Memory B cell (primary cell): ENCODE measurements at regions not wholly inside any gene's neighbourhood (a gene's known extent, or its start where the extent isn't known, plus 50 kb on each side); places are given as distances from the start of the nearest gene placed in this dataset.

Experiments used
- ATAC-seq: fragments of 150-1000 bp; cut with Tn5 transposase; 2 replicates; pipeline ENCODE4 v1.10.0; 2021; ENCODE audit warnings: low read depth, mild to moderate bottlenecking, moderate library complexity
- DNase-seq, 2 donors: peaks; one replicate each; pipeline ENCODE4 v3.0.0; 2022; ENCODE audit warnings: low spot score in 2 of 2
- H3K27ac Mint-ChIP-seq: one replicate; pipeline ENCODE4 v1.8.0; 2022; ENCODE audit warnings: mild to moderate bottlenecking, moderate library complexity, mixed read lengths
- H3K27me3 Mint-ChIP-seq: one replicate; pipeline ENCODE4 v1.8.0; 2022; ENCODE audit warnings: mixed read lengths
- H3K36me3 Mint-ChIP-seq: one replicate; pipeline ENCODE4 v1.8.0; 2022; ENCODE audit warnings: mild to moderate bottlenecking, mixed read lengths
- H3K4me1 Mint-ChIP-seq: one replicate; pipeline ENCODE4 v1.8.0; 2022; ENCODE audit warnings: mixed read lengths
- H3K4me3 Mint-ChIP-seq: one replicate; pipeline ENCODE4 v1.8.0; 2022; ENCODE audit warnings: mild to moderate bottlenecking, moderate library complexity, mixed read lengths
- H3K9me3 Mint-ChIP-seq: one replicate; pipeline ENCODE4 v1.8.0; 2022; ENCODE audit warnings: mixed read lengths

DNA sequence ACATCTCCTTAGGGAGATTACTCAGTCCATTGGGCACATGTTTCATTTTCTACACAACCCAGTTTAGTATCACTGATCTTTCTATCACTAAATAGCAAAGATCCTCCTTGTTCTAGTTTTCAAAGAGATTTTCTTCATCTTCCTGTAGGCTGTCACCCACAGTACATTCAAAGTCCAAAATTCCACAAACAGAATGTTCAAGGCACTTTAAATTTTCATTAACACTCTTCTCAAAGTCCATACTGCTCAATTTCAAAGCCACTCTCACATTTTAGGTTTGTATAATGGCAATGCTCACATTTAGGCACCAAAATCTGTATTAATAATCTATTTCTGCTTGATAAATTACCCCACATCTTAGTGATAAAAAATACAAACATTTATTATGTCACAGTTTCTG lies 152.8 kb downstream of the FSIP2 start:
- H3K36me3 Mint-ChIP-seq: no peaks in the 10 kb centered on the region
- no peaks in the 10 kb centered on the region for H3K9me3 Mint-ChIP-seq
- no peaks in the 10 kb centered on the region for H3K4me1 Mint-ChIP-seq
- ATAC-seq (no peak), DNase-seq (no peak)
- H3K4me3 Mint-ChIP-seq: no peak overlapping the region
- H3K27ac Mint-ChIP-seq: no peak overlapping the region
- H3K27me3 Mint-ChIP-seq: no peaks in the 10 kb centered on the region

DNA sequence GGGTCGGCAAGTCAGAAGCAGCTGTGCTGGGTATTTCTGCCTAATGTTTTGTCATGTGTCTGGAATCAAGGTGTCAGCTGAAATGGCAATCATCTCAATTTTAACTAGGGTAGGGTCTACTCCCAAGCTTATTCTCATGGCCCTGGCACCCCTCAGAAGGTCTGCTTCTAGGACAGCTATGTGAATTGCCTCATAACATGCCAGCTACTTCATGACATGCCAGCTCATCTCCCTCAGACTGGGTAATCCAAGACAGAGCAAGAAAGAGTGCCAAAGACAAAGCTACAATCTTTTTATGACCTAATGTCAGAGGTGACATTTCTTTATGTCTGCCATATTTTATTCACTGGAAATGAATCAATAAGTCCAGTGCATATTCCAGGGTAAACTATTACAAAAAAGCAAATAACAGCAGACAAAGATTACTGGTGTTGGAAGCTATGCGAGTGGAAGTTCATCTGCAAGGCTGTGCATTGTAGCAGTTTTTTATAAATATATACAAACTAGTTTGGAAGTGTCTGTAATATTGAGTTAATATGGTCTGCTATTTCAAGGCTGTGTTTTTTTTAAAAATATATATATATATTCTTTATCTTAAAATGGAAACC lies 153.3 kb downstream of the FSIP2 start:
- no peak overlapping the region for H3K4me3 Mint-ChIP-seq
- ATAC-seq: no peak
- H3K27me3 Mint-ChIP-seq: no peaks in the 10 kb centered on the region
- no peak for DNase-seq
- H3K9me3 Mint-ChIP-seq: no peaks in the 10 kb centered on the region
- no peak overlapping the region for H3K27ac Mint-ChIP-seq
- H3K4me1 Mint-ChIP-seq: no peaks in the 10 kb centered on the region
- no peaks in the 10 kb centered on the region for H3K36me3 Mint-ChIP-seq

DNA sequence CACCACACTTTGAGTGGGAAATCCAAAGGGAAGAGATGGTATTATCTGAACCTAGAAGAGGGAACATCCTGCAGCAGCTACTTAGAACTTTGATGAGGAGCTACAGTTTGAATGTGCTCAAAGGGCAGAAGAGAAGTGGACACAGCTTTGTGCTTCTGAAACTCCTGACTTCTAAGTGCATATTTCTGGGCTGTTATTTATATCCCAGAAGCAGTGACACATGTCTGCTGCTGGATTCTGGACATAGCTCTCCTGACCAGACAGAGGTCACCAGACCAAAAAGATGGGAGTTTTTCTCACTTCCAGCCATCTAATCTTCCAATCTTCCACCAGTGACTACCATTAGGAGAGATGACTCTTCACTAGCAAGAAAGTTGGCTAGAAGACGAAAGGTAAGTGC lies 153.9 kb downstream of the FSIP2 start:
- no peaks in the 10 kb centered on the region for H3K9me3 Mint-ChIP-seq
- no peaks in the 10 kb centered on the region for H3K27me3 Mint-ChIP-seq
- H3K4me1 Mint-ChIP-seq: no peaks in the 10 kb centered on the region
- H3K27ac Mint-ChIP-seq: no peak overlapping the region
- no peaks in the 10 kb centered on the region for H3K36me3 Mint-ChIP-seq
- DNase-seq (no peak), ATAC-seq (no peak)
- no peak overlapping the region for H3K4me3 Mint-ChIP-seq

DNA sequence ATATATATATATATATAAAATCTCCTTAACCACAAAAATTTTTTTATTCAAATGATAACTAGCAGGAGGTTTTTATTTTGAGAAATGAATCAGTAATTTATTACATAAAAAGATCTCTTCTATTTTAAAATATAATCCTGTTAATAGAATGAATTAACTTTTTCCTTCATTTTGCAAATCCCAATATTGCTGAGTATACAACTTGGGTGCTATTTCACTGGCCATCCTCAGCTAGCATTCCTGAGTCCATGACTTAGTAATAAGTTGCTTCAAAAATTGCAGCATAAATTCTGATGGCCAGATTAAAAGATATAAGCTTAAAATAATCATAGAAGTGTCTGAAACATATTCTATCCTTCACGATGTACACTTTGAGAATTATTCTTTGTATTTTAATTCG lies 155.6 kb downstream of the FSIP2 start:
- H3K36me3 Mint-ChIP-seq: no peaks in the 10 kb centered on the region
- no peaks in the 10 kb centered on the region for H3K4me1 Mint-ChIP-seq
- no peaks in the 10 kb centered on the region for H3K27me3 Mint-ChIP-seq
- no peak overlapping the region for H3K4me3 Mint-ChIP-seq
- ATAC-seq (no peak), DNase-seq (no peak)
- no peak overlapping the region for H3K27ac Mint-ChIP-seq
- no peaks in the 10 kb centered on the region for H3K9me3 Mint-ChIP-seq

DNA sequence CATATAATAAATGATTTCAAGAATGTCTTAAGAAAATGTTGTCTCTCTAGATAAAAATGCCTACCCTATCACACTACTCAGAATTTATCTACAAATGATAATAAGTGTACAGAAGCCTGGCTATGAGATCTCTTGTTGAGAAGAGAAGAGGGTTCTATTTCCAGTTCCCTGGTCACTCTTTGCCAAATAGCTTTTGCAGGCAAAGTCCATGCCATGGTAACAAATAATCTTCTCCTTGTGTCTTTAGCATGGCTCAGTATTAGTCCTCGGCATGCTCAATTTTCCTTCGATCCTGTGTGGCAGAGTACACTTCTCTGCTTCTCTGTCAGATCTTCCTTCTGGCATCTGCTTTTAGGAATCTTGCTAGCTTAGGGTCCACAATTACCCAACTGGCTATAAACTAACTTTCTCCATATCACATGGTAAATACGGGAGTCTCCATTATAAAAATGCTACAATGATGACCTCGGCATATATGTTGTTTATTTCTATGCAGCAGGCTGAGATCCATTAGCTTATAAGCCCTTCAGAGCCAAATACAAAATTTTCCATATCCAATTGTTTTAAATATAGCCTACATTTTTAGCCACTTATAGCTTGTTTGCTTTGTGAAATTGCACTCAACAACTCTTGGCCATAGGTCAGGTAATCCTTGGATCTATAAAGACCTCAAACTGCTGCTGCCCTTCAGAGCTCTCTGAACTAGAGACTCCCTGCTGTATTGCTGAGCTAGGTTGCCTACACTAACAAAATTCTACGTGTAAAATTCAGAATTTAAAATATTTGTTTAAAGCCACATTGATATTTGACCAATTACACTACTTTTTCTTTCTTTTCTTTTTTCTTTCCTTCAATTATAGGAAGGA lies 157.5 kb downstream of the FSIP2 start:
- Mint-ChIP-seq H3K4me3 (no peak overlapping the region), H3K36me3 (no peaks in the 10 kb centered on the region), H3K9me3 (no peaks in the 10 kb centered on the region), H3K4me1 (no peaks in the 10 kb centered on the region), H3K27me3 (no peaks in the 10 kb centered on the region), H3K27ac (no peak overlapping the region)
- DNase-seq: no peak
- no peak for ATAC-seq

DNA sequence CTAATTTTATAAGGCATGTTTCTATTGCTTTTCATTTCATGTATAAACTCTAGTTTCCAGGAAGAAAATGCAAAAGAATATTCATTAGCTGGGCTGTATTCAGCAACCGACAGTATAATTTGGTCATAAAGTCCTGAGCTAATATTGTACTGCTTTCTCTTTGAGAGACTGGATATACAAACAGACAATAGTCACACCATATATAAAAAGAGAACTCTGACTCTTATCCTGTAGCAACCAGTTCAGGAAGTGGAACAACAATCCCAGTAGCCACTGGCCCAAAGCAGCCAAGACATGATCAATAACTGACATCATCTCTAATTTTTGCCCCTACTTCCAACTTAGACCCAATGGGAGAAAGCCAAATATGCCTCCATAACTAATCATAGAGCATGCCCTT lies 160.8 kb downstream of the FSIP2 start:
- H3K36me3 Mint-ChIP-seq: no peaks in the 10 kb centered on the region
- no peak for ATAC-seq
- no peaks in the 10 kb centered on the region for H3K4me1 Mint-ChIP-seq

DNA sequence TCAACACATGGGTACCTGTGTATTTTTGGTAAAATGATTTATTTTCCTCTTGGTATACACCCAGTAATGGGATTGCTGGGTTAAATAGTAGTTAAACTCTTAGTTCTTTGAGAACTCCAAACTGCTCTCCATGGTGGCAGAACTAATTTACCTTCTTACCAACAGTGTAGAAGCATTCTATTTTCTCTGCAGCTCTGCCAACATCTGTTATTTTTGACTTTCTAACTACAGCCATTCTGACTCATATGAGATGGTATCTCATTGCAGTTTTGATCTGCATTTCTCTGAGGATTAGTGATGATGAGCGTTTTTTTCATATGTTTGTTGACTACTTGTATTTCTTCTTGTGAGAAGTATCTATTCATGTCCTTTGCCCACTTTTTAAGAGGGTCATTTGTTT lies 180.6 kb downstream of the FSIP2 start:
- H3K27me3 Mint-ChIP-seq: no peaks in the 10 kb centered on the region
- DNase-seq: no peak
- no peaks in the 10 kb centered on the region for H3K36me3 Mint-ChIP-seq
- no peak overlapping the region for H3K4me3 Mint-ChIP-seq
- no peak for ATAC-seq
- H3K27ac Mint-ChIP-seq: no peak overlapping the region
- peaks cover 2% of the 10 kb centered on the region for H3K9me3 Mint-ChIP-seq
- no peaks in the 10 kb centered on the region for H3K4me1 Mint-ChIP-seq

More for the DNA sequence above, 160.8 kb downstream of the FSIP2 start:
- H3K9me3 Mint-ChIP-seq: no peaks in the 10 kb centered on the region
- H3K4me3 Mint-ChIP-seq: no peak overlapping the region
- H3K27me3 Mint-ChIP-seq: no peaks in the 10 kb centered on the region
- DNase-seq: no peak
- H3K27ac Mint-ChIP-seq: no peak overlapping the region

DNA sequence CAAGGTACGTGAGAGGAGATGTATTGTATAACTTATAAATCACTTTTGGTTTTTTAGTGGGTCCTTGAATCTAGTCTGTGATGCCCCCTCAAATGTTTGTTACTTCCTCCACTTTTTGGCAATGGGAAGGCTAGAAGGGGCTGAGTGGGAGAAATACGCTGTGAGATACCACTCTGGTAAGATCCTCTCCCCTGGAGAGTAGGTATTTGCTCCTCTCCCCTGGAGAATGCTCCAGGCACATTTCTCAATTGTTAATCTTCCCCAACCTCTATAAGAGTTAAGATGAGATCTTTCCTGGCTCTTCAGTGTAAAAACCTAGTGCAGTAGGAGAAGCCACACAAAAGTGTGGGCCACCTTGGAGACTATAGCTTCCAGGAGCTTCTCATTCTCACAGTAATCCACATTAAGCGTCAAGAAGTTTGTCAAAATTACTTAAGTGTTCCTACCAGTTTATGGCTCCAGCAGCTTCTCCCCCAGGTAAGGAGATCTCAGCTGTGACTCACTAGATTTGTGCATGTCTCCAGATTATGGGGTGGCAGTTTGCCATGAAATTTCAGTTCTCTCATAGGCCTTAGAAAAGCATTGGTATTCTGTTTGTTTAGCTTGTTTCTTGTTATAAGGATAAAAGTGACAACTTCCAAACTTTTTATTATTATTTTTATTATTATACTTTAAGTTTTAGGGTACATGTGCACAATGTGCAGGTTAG lies 182.6 kb downstream of the FSIP2 start:
- ATAC-seq: no peak
- Mint-ChIP-seq H3K36me3 (no peaks in the 10 kb centered on the region), H3K27ac (no peak overlapping the region), H3K4me3 (no peak overlapping the region), H3K4me1 (no peaks in the 10 kb centered on the region), H3K9me3 (peaks cover 2% of the 10 kb centered on the region), H3K27me3 (no peaks in the 10 kb centered on the region)
- no peak for DNase-seq

DNA sequence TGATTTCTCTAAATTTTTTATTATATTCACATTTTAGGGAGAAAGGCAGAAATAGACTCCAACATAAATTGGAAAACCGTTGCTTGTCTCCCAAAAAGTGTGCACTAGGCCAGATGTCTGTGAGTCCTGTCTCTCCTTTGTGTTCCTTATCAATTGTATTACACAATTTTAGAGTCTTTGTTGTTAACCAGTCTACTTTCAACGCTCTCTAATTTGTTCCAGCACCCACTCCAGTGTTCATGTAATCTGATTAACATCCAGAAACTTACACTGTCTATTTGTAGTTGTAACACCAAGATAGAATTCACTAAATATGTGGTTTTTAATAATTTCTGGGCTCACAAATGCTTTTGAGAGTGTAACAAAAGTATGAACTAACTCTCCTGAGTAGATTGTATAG lies 195.6 kb downstream of the FSIP2 start:
- no peak for ATAC-seq
- Mint-ChIP-seq H3K27me3 (no peaks in the 10 kb centered on the region), H3K4me1 (no peaks in the 10 kb centered on the region)

DNA sequence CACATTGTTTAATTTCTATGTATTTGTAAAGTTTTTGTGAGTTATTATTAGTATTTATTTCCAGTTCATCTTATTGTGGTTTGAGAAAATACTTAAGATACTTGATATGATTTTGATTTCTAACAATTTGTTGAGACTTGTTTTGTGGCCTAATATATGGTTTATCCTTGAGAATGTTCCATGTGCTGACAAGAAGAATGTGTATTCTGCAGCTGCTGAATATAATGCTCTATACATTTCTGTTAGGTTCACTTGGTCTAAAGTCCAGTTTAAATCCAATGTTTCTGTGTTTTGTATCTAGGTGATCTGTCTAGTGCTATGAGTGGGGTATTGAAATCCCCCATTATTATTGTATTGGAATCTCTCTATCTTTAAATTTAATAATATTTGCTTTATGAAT lies 201.3 kb downstream of the FSIP2 start:
- no peak overlapping the region for H3K27ac Mint-ChIP-seq
- no peak overlapping the region for H3K4me3 Mint-ChIP-seq
- H3K27me3 Mint-ChIP-seq: no peaks in the 10 kb centered on the region
- H3K4me1 Mint-ChIP-seq: no peaks in the 10 kb centered on the region
- H3K36me3 Mint-ChIP-seq: peaks cover 13% of the 10 kb centered on the region
- peaks cover 5% of the 10 kb centered on the region for H3K9me3 Mint-ChIP-seq
- no peak for ATAC-seq
- no peak for DNase-seq

More for the DNA sequence above, 195.6 kb downstream of the FSIP2 start:
- H3K36me3 Mint-ChIP-seq: no peaks in the 10 kb centered on the region
- no peak for DNase-seq
- H3K4me3 Mint-ChIP-seq: no peak overlapping the region
- no peaks in the 10 kb centered on the region for H3K9me3 Mint-ChIP-seq
- H3K27ac Mint-ChIP-seq: no peak overlapping the region

DNA sequence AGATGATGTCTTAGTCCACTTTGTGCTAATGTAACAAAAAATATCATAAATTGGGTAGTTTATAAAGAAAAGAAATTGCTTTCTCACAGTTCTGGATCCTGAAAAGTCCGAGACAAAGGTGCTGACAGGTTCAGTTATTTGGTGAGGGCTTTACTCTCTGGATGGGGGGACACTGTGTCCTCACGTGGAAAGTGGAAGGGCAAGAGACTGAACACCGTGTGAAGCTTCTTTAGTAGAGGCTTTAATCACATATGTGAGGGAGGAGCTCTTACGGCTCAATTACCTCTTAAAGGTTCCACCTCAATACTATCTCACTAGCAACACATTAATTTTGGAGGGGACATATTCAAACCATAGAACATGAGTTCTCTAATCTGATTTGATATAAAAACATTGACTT lies 204.3 kb downstream of the FSIP2 start:
- no peak for ATAC-seq
- no peak for DNase-seq
- Mint-ChIP-seq H3K27ac (no peak overlapping the region), H3K9me3 (peaks cover 5% of the 10 kb centered on the region), H3K4me1 (no peaks in the 10 kb centered on the region), H3K36me3 (peaks cover 17% of the 10 kb centered on the region), H3K27me3 (no peaks in the 10 kb centered on the region), H3K4me3 (no peak overlapping the region)

DNA sequence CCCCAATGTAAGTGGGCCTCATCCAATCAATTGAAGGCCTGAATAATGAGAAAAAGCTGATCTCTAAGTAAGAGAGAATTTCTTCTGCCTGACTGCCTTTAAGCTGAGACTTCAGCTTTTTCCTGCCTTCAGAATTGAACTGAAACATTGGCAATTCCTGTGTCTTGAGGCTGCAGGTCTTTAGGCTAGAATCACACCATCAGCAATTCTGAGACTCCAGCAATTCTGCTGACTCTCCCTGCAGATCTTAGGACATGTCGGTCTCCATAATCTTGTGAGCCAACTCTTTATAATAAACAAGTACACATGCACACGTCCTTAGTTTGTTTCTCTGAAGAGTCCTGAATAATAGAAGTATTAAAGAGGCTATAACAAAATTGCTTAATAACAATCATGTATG lies 209.1 kb downstream of the FSIP2 start:
- ATAC-seq (no peak), DNase-seq (no peak)
- peaks cover 16% of the 10 kb centered on the region for H3K36me3 Mint-ChIP-seq
- H3K4me3 Mint-ChIP-seq: no peak overlapping the region
- no peaks in the 10 kb centered on the region for H3K27me3 Mint-ChIP-seq
- peaks cover 3% of the 10 kb centered on the region for H3K9me3 Mint-ChIP-seq
- no peaks in the 10 kb centered on the region for H3K4me1 Mint-ChIP-seq
- no peak overlapping the region for H3K27ac Mint-ChIP-seq

DNA sequence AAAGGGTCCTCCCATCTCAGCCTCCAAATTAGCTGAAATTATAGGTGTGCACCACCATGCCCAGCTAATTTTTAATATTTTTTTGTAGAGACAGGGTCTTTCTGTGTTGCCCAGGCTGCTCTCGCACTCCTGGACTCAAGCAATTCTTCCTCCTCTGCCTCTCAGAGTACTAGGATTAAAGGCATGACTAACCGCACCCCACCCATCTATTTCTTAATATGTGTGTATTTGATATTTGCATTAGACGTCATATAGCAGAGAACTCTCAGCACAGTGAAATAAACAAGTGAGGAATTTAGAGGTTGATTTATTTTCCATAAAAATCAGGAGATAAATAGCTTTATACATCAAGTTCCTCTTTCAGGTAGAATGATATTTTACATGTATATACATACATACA lies 213.5 kb downstream of the FSIP2 start:
- H3K27ac Mint-ChIP-seq: peak overlapping the region; percentile 16
- no peak overlapping the region for H3K4me3 Mint-ChIP-seq
- H3K27me3 Mint-ChIP-seq: no peaks in the 10 kb centered on the region
- ATAC-seq (no peak), DNase-seq (no peak)
- H3K36me3 Mint-ChIP-seq: peaks cover 3% of the 10 kb centered on the region
- H3K4me1 Mint-ChIP-seq: no peaks in the 10 kb centered on the region
- H3K9me3 Mint-ChIP-seq: peaks cover 1% of the 10 kb centered on the region

DNA sequence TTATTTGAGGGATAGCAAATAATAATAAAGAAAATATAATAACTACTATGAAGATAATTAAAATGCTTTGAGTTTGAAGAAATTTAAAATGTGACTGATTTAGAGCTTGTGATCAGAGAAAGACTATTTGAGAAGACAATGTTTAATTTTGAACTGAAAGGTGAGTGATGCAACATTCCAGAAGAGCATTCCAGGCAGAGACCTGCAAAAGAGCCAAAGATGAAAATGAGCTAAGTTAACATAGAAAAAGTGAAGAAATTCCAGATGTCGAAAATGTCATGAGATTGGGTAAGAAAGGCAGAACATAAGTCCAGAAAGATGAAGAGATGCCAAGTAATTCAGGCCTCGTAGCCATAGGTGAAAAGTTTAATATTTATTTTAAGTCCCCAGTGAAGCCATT lies 215.8 kb downstream of the FSIP2 start:
- Mint-ChIP-seq H3K9me3 (peaks cover 3% of the 10 kb centered on the region), H3K4me3 (no peak overlapping the region), H3K36me3 (peaks cover 3% of the 10 kb centered on the region), H3K4me1 (no peaks in the 10 kb centered on the region), H3K27me3 (no peaks in the 10 kb centered on the region), H3K27ac (no peak overlapping the region)
- ATAC-seq (no peak), DNase-seq (no peak)
